Choroid plexus epithelial cell (primary cell): ENCODE measurements at regions not wholly inside any gene's neighbourhood (a gene's known extent, or its start where the extent isn't known, plus 50 kb on each side); places are given as distances from the start of the nearest gene placed in this dataset.

Experiments used
- DNase-seq: peaks from one replicate; pipeline ENCODE4 v3.0.0-alpha.2; 2010; ENCODE audit warnings: low read depth
- H3K4me3 ChIP-seq: 2 replicates; pipeline ENCODE4 v1.5.1; 2011; ENCODE audit warnings: low read depth, mild to moderate bottlenecking, control low read depth, low read length, moderate library complexity
- TF ChIP-seq, protein P1 (sequence below): conservative IDR thresholded peaks from 2 replicates; pipeline ENCODE4 v1.5.1; 2011; ENCODE audit warnings: low read depth, mild to moderate bottlenecking, control low read depth, inconsistent platforms, low read length, moderate library complexity

DNA sequence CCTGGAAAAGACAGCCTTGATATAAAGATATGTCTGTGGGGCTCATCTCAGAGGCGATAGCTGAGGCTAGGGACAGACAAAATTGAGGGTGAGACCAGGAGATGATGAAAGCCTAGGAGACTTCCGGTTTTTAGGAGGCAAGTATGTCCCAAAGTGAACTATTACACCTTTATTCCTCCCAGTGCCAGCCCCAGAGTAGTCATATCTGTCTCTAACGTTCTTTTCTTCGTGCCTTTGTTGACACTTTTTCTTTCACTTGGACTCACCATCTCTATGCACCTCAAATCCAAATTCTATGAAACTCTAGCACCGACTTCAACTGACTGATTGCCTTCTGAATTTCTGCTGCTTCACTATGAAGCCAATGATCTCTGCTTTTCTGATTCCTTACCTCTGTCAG is 93.8 kb upstream of the RASGRP1 start:
- TF ChIP-seq, protein P1, sequence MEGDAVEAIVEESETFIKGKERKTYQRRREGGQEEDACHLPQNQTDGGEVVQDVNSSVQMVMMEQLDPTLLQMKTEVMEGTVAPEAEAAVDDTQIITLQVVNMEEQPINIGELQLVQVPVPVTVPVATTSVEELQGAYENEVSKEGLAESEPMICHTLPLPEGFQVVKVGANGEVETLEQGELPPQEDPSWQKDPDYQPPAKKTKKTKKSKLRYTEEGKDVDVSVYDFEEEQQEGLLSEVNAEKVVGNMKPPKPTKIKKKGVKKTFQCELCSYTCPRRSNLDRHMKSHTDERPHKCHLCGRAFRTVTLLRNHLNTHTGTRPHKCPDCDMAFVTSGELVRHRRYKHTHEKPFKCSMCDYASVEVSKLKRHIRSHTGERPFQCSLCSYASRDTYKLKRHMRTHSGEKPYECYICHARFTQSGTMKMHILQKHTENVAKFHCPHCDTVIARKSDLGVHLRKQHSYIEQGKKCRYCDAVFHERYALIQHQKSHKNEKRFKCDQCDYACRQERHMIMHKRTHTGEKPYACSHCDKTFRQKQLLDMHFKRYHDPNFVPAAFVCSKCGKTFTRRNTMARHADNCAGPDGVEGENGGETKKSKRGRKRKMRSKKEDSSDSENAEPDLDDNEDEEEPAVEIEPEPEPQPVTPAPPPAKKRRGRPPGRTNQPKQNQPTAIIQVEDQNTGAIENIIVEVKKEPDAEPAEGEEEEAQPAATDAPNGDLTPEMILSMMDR, result no peak
- no peak overlapping the region for H3K4me3 ChIP-seq
- DNase-seq, result no peak

DNA sequence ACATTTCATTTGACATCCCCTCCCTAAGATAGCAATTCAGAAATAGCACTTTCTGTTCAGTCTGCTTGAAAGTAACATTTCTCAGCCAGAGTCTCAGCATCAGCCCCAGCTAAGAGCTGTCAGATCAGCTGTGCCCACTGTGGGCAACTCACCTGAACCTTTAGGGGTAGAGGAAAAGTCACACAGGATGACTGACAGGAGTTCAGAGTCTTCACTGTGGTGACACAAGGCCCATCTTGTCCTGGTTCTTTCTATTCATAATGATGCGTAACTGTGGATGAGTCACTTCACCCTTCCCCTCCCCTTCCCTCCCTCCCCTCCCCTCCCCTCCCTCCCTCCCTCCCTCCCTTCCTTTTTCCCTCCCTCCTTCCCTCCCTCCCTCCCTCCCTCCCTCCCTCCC is 96.1 kb upstream of the RASGRP1 start:
- no peak overlapping the region for H3K4me3 ChIP-seq
- DNase-seq, result no peak
- TF ChIP-seq, protein P1, result no peak

DNA sequence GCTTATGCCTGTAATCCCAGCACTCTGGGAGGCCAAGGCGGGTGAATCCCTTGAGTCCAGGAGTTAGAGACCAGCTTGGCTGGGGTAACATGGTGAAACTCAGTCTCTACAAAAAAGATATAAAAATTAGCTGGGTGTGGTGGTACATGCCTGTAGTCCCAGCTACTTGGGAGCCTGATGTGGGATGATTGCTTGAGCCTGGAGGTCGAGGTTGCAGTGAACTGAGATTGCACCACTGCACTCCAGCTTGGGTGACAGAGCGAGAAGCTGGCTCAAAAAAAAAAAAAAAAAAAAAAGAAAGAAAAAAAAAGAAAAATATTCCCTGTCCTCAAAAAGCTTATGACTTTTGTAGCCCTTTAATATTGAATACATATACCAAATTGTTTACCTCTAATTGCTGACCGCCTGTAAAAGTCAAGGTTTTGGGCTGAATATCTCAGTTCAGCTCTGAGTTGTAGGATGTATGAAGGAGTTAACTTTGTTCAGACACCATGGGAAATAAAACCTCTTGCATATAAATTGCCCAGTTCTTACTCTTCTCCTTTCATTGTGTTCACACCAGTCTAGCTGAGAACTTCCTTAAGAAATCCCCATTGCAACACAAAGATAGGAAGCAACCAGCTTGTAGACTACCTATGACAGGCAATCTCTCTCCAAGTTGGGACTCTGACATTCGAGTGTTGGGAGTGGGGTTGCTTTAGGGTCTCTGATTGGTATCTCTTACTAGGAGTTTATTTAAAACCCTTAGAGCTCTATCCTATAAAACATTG is 97.6 kb upstream of the RASGRP1 start:
- TF ChIP-seq, protein P1, result no peak
- no peak for DNase-seq
- no peak overlapping the region for H3K4me3 ChIP-seq

DNA sequence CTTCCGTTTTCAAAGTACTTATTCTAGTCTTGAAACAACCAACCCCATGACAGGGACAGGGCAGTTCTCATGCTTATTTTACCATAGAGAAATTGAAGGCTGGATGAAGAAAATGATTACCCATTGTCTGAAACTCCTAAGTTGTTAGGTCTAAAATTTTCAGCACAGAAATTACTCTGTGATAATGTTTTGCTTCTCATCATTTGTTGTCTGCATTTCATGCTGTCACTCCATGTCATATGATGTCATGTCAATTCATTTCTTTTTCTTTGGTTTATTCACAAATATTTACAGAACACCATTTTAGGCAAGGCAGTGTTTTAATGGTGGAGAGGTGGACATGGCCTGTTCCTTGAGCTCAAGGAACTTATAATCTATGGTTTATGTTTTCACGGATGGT is 98.2 kb upstream of the RASGRP1 start:
- no peak overlapping the region for H3K4me3 ChIP-seq
- TF ChIP-seq, protein P1, result no peak
- no peak for DNase-seq

DNA sequence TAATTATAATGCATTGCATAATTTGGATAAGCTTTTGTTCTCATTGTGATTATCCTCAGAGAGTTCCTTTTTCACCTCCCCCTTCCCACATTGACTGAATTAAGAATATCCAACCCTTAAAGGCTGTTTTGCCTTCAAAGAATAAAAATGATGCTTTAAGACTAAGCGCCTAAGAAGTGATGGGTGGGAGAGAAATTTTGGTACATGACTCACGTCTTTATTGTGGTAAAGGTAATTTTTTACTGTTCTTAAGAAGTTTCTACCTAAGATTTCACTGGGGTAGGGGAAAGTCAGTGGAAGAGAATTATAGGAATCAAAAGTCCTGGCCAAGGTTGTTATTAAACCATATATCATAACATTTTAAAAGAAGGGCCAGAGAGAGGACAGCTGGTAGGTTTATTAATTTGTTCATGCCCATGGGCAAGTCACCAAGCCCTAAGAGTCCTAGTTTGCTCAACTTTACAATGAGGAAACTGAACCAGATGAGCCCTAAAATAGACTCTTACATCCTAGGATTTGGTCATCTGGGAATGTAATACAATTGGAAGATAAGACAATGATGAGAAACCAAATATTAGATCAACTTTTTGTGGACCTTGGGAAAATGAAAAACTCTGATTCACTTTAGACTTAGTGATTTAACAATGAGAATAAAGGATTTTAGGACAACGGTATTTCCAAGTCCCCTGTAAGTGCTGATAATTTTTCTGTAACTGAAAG is 101.1 kb upstream of the RASGRP1 start:
- no peak for DNase-seq
- H3K4me3 ChIP-seq, result no peak overlapping the region
- TF ChIP-seq, protein P1, result no peak

DNA sequence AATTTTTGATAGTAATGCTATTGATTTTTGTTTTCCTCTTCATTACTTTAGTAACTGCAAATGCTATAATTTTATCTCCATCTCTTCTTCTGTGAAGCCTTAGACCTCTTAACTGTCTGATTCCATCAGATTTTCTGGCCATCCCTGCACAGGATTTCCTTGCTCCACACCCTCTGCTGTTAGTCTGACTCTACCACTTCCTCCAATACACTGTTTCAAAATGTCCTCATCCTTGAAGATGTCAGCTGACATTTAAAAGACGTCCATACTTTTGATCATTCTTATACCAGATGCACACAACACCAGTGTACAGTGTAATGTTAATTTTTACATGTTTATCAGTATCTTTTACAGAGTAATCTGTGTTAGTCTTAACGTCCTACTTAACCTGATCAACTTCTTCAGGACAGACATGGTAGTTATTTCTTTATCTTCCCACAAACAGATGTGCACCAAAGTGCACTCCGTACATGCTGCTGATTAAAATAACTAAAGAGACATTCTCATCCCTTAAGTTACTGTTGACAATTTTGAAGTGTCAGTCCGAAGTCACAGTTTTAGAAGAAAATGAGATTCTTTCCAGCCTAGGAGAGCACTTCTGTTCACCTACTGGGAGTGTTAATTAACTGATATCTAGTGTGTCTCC is 102.4 kb upstream of the RASGRP1 start:
- TF ChIP-seq, protein P1, result no peak

More for the DNA sequence above, 102.4 kb upstream of the RASGRP1 start:
- no peak for DNase-seq
- no peak overlapping the region for H3K4me3 ChIP-seq
